GM21786 (cell line): ENCODE measurements at regions not wholly inside any gene's neighbourhood (a gene's known extent, or its start where the extent isn't known, plus 50 kb on each side); places are given as distances from the start of the nearest gene placed in this dataset.
A peak's percentile ranks its signal among the peaks of the same experiment; 100 is the strongest.

Experiments
- ATAC-seq: cut with Tn5 transposase; IDR thresholded peaks from one replicate; pipeline ENCODE4 v1.9.1; 2021; ENCODE audit not compliant: unreplicated experiment

DNA sequence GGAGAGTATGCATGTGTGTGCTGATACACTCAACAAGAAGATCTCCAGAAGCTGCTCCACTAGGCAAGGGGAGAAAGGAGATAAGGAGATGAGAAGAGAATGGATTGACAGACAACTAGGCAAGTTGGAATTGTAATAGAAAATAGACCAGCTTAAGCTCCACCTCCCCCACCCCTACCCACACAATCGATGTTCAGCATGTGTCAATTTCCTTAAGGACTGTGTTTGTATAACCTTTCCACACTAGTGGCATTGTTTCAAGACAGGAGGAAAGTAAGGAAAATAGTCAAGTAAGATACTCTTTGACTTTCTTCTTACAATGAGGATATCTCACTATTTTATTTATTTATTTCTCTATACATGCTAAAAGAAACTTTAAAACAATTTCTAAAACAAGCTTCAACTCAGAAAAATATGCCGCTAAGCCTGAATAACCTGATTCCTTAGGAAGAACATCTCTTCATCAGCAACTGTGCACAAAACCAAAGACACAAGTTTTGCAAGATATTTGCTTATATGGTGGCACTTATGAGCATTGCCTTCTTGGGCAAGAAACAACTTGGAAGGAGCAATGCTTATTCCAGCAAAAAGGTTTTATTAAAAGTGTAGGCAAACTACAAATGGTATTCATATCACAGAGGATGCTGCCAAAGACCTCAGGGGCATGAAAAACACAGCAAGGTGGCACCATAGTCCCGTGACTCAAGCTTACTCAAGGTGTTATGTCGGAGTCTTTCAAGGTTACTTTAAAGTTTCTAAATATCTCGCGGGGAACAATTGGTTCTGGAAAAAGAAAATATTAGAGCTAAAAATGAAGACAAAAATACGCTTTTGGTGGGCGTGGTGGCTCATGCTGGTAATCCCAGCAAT lies 249.1 kb downstream of the COL12A1 start:
- no peak for ATAC-seq

DNA sequence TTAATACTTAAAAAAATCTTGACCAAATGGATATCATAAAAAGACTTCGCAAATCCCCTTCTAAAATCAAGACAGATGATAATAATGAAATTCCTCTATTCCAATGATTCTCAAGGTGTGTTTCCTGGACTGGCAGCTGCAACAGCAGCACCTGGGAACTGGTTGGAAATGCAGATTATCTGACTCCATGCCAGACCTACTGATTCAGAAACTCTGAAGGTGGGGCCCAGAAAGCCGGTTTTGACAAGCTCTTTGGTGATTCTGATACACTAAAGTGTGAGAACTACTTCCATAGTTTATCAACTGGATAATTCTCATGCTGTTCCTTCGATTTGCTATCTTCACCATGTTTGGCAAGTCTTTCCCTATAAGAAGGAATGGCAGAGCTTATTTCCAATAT lies 252.1 kb downstream of the COL12A1 start:
- ATAC-seq: no peak

DNA sequence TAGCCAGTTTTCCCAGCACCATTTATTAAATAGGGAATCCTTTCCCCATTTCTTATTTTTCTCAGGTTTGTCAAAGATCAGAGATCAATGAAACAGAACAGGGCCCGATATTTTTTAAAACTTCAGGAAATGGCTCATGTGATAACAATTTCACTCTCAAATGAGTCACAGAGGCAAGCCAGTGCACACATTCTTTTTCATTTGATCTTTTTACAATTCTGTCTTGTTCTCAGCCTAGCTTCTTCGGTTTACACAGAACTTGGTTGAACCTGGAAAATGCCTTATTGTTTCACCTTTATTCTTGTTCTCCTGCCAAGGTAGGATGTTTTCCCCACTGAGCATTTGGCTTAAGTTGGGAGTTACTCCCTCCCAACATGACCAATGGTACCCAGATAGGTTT lies 258.9 kb downstream of the COL12A1 start:
- no peak for ATAC-seq

DNA sequence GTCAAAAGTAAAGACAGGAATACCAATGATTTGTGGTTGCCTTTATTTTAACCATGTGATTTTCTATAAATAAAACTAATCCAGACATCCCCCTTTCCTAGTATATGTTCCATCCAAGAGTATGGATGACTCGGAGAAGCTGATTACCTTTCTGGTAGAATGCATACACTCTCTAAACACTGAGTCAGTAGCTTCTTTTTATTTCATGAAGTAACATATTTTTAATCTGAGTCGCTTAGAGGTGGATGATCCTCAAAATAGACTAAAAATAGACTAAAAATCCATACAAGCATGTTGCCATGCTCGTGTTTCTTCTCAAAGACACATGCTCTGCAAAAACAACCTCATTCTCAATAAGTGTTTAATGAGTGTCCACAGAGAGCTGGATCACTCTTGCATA lies 263.7 kb downstream of the COL12A1 start:
- ATAC-seq: no peak

DNA sequence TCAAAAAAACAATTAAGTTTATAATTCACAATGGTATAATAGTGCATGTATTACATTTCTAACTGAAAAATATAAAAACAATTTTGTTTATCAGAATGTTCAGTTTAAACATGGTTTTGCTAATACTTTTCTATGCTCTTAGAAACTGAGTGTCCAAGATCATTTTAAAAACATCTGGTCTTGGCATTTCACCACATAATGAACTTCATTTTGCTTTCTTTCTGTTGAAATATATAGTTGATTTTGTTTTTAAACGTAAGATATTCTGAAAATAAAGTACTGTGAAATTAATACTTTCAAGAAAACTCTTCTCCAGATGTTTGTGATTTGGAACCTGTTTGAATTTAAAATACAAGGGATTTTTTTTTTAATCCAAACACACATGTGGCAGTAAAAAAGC lies 264.4 kb downstream of the COL12A1 start:
- no peak for ATAC-seq

DNA sequence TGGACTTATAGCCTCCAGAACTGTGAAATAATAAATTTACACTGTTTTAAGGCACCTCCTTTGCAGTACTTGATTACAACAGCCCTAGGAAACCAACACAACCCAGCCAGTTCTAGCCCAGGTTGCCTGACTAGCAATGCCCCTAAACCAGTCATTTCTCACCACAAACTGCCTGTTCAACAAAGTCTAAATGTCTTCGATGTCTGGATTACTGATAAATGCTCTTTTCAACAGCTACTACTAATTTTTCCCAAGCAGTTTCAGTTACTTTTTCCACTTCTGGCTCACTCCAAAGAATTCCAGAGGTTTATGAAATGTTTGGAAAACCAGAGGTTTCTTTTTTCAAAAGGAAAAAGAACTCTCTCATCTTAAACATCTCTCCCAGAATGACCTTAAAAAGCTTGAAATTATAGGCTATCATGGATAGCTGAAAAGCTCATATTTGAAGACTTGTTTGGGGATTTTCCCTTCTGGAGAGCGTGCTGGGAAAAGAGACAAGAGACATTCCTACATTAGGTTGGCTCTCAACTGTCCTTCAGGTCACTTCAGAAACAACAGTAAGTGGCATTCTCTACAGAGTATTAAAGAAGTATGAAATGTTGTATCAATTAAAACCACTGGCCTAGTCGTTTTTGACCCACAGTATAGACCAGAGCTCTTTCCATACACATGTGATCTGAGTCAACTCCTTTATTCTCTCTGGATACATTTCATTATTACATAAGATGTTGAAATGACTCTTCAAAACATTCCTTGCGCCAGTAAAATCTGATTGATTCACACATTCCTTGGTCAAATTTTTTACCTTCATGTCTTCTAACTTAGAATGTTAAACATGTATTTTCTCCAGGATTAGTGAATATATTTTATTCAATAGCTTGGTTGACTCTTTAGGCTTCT lies 265.9 kb downstream of the COL12A1 start:
- no peak for ATAC-seq

DNA sequence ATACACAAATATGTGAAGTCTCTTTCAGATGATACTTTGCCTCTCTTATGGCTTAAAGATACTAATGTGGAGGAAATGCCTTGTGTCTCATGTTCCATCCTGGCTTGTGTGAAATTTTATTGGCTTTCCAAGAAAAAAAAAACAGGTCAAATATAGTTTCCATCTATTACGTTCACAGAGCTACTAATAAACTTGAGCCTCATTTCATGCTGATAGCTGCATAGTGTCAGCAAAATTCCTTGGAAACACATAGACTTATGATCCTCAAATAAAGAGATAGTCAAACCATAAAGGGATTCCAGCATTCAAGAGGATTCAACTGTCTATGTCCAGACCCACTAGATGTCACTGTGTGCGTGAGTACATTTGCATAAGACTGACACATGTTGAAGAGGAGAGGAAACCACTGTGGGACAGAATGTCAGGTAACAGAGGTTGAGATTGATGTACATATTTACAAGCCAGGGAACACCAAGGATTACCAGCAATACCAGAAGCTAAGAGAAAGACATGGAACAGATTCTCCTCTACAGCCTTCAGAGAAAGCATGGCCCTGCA lies 266.6 kb downstream of the COL12A1 start:
- no peak for ATAC-seq

DNA sequence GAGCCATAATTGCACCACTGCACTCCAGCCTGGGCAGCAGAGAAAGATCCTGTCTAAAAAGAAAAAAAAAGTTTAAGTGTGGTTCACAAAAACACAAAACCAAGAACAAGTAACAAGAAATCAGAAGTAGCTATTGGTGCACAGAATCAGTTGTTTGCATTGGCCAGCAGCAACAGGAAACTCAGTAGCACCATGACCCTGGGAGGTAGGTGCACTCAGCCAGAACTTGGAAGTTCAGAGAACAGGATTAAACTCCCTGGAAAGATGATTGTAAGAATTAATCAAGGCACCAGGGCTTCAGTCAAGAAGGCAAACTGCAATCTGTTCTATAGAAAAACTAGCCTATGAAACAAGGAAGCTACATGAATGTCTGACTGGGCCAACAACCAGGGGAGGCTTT lies 267.9 kb downstream of the COL12A1 start:
- ATAC-seq: no peak

DNA sequence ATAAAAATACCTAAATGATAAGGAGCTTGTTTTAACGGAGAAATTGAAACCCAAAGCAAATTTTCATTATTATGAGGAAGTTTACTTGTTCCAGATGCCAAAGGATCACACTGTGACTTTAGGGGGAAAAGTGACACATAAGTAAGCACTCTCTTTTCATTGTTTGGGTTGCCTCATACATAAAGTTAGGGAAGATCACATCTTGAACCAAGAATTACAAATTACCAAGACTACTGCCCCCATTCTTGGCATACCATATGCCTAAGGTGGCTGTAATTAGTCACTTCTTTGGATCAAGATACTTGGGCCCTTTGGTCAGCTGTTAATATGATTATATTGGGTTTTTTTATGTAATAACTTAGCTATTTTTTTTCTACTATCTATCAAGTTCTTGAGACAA lies 269.0 kb downstream of the COL12A1 start:
- ATAC-seq: no peak

DNA sequence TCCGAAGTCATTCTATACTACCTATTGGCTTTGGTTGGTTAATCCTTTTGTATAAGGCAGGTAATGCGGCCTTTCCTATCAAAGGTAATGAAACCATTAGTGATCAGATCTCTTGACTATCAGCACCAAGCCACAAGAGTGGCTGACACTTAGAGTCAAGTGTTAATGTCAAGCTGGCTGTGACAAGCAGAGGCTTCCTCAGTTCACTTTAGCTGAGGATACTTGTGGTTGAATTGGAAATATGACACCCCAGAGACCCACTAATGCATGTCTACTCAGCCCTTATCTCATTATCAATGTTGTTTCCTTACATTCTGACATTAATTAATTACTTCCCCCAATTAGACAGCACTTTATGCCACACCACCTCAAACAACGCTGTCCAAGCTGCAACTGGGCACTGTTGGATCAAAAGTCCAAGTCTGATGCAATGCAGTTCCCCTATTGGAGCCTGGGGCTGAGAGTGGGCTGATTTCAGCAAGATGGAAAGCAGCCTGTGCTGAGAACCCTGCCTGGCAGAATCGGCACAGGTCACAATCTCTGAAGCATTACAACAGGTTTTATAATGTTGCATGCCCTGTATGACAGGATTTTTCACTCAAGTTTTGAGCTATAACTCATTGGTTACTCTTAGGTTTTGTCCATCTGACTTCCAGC lies 273.5 kb downstream of the COL12A1 start:
- ATAC-seq: no peak

DNA sequence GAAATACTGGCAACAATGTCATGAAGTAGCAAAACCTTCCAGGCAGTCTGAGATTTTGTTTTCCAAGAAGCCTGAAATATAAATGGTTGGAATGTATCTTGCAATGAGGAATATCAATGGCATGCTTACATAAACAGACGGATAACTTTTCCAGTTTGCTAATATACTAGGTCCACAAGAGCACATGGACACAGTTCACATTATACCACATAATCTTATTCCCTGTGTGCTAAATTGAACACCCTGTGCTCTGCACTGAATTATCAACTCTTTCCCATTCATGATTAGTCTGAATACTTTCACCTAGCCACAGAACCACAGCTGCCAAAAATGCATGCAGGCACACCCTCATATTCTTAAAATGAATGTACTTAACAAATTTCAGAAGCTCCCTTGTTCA lies 274.3 kb downstream of the COL12A1 start:
- no peak for ATAC-seq

DNA sequence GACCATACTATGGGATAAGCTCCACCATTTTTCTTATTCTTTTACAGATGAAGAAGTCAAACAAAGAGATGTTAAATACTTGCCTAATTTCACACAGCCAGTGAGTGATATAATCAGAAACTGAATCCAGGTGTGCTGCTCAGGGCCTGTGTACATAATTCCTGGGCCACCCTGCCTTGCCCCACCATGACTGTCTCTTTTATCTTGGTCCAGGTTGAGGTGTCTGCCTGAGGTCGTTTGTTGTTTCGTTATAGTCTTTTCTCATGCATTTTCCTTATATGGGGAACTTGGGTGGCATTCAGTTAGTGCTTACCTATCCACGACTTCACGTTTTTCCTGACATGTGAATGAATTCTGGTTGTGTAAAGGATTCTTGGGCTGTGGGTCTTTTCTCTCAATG lies 277.6 kb downstream of the COL12A1 start:
- no peak for ATAC-seq

DNA sequence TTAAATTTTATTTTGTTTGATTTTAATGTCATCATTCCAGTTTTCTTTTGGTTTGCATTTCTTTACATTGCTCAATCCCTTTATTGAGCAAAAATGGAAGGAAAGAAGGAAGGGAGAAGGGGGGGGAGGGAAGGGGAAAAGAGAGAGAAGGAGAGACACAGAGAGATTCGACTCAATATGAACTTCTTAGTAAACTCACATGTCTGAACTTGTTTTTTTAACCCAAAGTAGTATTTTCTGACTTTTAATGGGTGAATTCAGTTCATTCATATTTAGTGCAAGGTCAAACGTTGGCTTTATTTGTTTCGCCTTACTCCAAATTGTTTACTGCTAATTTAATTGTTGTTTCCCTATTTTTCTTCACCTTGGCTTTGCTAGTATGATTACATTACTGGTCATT lies 278.6 kb downstream of the COL12A1 start:
- ATAC-seq: no peak

DNA sequence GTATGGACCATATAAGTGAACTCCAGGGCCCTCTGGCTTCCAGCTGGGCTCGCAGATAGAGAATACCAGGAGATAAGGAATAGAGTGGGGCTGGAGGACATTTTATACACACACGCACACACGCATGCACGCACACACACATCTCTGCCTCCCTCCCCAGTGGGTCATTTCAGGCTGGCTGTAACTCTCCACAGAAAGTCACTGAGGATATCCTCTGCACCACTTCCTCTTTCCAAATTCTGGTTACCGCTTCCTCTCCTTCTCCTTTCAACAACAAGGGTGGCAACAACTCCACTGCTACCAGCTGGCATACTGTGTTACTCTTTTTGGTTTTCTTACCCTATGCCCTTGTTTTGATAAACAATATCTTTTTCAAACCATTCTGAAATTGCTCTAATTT lies 280.2 kb downstream of the COL12A1 start:
- peak; percentile 84 for ATAC-seq

DNA sequence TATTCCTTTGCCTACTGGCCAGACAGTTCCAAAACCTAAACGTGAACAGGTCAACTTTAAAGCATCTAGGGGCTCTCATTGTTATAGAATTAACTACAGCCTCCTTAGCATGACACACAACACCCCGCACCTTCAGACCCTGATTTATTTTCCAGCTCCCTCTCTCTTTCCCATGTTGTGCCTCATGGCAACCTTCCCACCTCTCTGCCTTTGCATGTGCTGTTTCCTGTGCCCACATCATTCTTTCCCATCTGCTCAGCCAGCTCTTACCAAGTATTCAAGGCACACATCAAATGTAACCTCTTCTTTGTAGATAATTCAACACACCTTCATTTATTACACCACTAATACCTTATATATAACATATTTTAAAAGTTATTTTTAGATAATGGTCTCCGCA lies 291.0 kb downstream of the COL12A1 start:
- no peak for ATAC-seq

DNA sequence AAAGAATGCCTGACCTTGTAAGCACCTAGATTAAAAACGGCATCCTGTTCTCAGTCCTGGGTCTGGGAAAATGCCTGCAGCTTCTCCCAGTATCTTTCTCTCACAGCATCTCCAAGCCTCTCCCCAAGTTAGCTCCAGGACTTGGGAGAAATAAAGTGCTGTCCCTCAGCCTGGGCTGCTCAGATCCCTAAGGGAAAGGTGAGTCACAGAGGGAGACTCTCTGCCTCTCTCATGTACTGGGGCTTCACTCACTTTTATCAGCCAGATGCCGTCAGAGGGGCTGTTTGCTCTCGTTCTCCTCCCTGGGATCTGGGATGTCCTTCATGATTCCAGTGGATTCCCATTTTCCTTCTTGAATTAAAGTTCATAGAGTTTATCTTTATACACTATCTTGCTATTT lies 293.6 kb downstream of the COL12A1 start:
- no peak for ATAC-seq

DNA sequence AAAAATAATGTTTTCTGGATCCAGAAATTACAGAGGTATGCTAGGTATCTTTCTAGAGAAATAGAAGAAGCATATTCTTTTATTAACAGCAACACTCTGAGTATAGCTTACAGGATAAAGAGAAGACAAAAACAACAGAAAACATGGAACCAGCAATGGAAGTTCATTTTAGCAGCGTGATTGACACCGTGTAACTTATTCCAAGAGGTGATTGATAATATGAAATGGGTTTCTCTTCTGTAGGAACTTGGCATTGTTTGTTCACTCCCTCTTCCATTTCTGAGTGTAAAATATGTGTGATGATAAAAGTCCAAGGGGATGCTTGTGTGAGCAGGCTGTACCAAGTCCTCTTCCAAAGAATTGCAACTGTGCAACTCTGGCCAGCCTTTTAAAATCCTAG lies 303.0 kb downstream of the COL12A1 start:
- ATAC-seq: no peak

DNA sequence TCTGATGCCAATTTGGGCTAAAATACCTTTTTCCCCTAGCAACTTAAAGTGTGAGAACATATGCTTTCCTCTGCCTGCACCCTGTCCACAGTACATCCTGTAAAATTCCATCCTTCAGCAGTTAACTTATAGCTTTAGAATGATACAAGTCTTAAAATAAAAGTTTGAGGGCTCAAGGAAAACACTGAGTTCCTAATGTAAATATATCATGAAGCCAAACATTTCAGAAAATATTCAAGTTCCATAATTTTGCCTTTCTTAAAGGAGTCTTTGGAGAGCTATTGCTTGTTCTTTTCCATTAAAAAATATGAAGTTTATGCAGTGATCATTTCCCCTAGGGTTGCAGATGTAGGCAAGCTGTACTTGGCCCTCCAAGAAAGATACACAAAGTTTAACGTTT lies 303.8 kb downstream of the COL12A1 start:
- ATAC-seq: no peak

DNA sequence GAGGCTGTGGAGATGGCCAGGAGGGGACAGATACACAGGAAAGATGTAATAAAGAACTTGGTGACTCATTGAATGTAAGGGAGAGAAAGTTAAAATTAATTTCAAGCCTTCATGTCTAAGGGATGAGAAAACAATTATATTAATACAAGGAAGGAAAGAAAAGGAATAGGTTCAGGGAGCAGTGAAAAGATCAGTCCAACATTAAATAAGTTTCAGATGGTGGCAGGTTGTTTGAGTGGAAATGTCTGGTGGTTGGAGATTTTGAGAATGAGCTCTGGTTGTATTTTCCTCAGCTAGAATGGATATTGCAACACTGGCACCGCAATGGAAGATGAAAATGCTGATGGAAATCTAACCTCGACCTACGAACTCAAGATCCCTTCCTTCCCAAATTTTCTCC lies 304.3 kb downstream of the COL12A1 start:
- no peak for ATAC-seq

DNA sequence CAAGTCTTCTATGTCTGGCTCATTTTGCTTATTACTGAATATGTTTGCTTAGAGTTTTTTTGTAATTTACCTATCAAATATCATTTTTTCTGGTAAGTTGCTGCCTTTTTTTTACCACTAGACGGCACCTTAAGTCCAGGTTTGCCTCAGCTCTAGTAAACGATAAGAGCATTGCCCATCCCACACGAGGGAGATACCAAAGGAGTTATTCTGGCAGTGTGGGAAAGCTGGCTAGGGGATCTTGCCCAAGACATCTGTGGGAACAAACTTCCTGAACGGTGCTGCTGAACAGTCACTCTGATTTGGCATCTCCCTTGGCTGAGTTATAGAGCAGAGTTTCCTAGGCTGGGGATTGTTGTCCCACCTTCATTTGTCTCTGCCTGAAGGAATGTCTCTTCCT lies 306.4 kb downstream of the COL12A1 start:
- no peak for ATAC-seq

DNA sequence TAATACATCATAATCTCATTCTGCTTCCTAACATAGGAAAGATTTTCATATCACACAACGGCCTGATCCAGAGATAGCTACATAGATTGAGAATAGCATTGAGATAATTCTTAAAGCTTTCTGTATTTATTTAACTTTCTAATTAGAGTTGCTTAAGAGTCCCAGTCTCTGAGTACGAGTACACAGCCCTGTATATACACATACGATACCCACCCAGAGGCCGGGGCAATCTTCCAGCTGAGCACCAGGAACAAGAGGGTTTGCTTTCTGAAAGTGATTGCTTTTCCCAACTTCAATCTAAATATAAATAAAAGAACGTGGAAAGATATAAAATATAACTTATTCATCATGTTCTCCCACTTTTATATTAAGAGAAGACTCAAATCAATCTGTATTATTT lies 313.8 kb downstream of the COL12A1 start:
- ATAC-seq: no peak
